ENCODE measurements at regions not wholly inside any gene's neighbourhood (a gene's known extent, or its start where the extent isn't known, plus 50 kb on each side); places are given as distances from the start of the nearest gene placed in this dataset.

DNA sequence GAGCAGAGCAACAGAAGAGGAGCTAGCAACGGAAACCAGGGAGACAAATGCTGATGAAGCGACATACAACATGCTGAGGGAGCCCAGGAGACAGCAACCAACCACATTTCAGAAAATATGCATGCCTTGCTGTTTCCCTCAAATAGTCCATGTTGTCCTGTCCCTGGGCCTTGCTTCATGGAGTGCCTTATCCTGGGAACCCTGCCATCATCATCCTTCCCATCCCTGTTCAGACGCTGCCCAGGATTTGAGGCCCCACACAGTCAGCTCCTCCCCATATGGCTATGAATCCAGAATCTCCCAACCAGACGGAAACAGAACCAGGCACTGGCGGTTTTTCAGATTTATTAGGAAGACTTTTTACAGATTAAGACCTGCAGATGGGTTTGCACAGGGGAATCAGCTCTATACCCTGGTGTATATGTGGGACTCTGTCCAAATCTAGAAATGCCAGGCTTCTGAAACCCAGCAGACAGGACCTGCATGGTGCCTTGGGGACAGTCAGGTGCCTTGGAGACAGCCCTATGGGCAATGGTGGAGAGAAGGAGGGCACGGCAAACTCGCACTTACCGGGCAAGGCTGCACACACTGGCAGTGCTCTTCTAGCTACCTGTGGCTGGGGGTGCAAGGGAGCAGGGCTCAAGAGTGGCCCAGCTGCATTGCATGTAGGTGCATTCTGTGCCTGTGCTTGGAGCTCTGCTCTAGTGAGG is 199.7 kb upstream of the MAMLD1 start:
- no peaks in the 10 kb centered on the region for H3K79me1 ChIP-seq (ENCODE audit: low read depth, low read length)
- no CpG with 5 or more reads among the region's 8 CpGs for WGBS, 2 donors (ENCODE audit: extremely low coverage in 2 of 2, insufficient read length in 2 of 2, insufficient replicate concordance in 1 of 2)

DNA sequence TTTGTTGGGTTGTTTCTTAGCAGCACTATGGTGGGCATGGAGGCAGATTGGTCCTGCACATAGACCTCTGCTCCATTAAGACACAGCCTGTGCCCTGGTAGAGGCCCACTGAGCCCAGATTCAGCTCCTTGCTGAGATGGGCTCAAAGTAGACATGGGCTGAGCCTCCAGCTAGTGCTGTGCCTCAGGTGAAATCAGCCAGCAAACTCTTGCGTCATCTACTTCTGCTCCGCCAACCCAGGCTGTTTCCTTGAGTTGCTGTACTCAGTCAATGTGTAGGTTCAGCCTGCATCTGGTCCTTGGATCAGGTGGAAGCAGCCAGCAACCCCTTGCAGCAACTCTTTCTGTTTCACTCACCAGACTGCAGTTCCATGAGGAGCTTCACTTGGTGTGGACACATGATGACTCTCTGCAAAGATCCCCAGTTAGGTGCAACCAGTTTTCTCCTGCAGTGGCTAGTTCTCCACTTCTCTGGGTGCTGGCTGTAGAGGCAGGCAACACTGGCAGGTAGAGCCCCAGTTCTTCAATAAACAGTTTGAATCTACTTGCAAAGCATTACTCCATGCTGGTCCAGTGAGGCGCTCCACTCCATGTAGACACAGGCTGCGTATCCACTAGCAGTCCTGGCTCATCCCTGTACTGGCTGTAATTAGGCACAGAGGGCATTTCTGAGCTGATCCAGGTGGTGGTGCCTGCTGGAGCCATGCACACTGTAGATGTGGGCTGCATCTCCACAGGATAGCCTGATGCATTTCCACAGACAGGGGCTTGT is 199.0 kb upstream of the MAMLD1 start:
- Histone ChIP-seq H3K79me1 (ENCODE audit: low read depth, low read length) (no peaks in the 10 kb centered on the region), H2AK5ac (ENCODE audit: low read depth, low read length) (no peak overlapping the region), H3K27ac (replicated peaks; ENCODE audit: low read length) (no peak overlapping the region), H2BK12ac (ENCODE audit: low read length) (no peak overlapping the region), H2BK15ac (ENCODE audit: low read length) (no peak overlapping the region), H2BK120ac (ENCODE audit: low read depth, low read length) (no peak overlapping the region), H4K91ac (ENCODE audit: low read depth, low read length, poor library complexity) (no peak overlapping the region), H2BK5ac (ENCODE audit: low read length) (no peak overlapping the region), H3K9me3 (replicated peaks in 1 of 2; ENCODE audit: control insufficient read depth in 2 of 2, insufficient read depth in 1 of 2, low read depth in 1 of 2, low read length in 2 of 2) (no peaks in the 10 kb centered on the region), H3K27me3 (ENCODE audit: control insufficient read depth in 3 of 3, insufficient read depth in 3 of 3, low read depth in 1 of 3, low read length in 3 of 3) (no peaks in the 10 kb centered on the region), H3K18ac (ENCODE audit: low read length) (no peak overlapping the region), H3K9ac (ENCODE audit: low read depth, low read length, poor library complexity) (no peak overlapping the region), H3K23ac (ENCODE audit: low read depth, low read length, poor library complexity) (no peak overlapping the region), H3K4me1 (ENCODE audit: control insufficient read depth in 2 of 2, insufficient read depth in 1 of 2, low read depth in 1 of 2, low read length in 2 of 2) (no peaks in the 10 kb centered on the region), H2AFZ (ENCODE audit: low read length) (no peak overlapping the region), H3K14ac (ENCODE audit: low read length) (no peak overlapping the region), H3K4me2 (ENCODE audit: insufficient read depth, low read length, poor library complexity, severe bottlenecking) (no peak overlapping the region), H4K8ac (ENCODE audit: low read depth, low read length) (no peak overlapping the region), H3K36me3 (replicated peaks in 1 of 2; ENCODE audit: control insufficient read depth in 2 of 2, insufficient read depth in 2 of 2, low read length in 2 of 2) (no peaks in the 10 kb centered on the region), H3K4me3 (ENCODE audit: low read length in 2 of 2) (no peak overlapping the region), H3K4ac (ENCODE audit: low read length) (no peak overlapping the region)
- DNase-seq (ENCODE audit: low spot score) = no peak
- WGBS, 2 donors (ENCODE audit: extremely low coverage in 2 of 2, insufficient read length in 2 of 2, insufficient replicate concordance in 1 of 2) = no CpG with 5 or more reads among the region's 4 CpGs

More for the DNA sequence above, 199.7 kb upstream of the MAMLD1 start:
- H3K4me2 ChIP-seq (ENCODE audit: insufficient read depth, low read length, poor library complexity, severe bottlenecking) = no peak overlapping the region
- H3K4me3 ChIP-seq (ENCODE audit: low read length in 2 of 2) = no peak overlapping the region
- no peak overlapping the region for H2AK5ac ChIP-seq (ENCODE audit: low read depth, low read length)
- H3K9me3 ChIP-seq (replicated peaks in 1 of 2; ENCODE audit: control insufficient read depth in 2 of 2, insufficient read depth in 1 of 2, low read depth in 1 of 2, low read length in 2 of 2) = no peaks in the 10 kb centered on the region
- H3K4me1 ChIP-seq (ENCODE audit: control insufficient read depth in 2 of 2, insufficient read depth in 1 of 2, low read depth in 1 of 2, low read length in 2 of 2) = no peaks in the 10 kb centered on the region
- no peak overlapping the region for H3K9ac ChIP-seq (ENCODE audit: low read depth, low read length, poor library complexity)
- no peak overlapping the region for H3K14ac ChIP-seq (ENCODE audit: low read length)
- H2BK120ac ChIP-seq (ENCODE audit: low read depth, low read length) = no peak overlapping the region
- H3K23ac ChIP-seq (ENCODE audit: low read depth, low read length, poor library complexity) = no peak overlapping the region
- no peaks in the 10 kb centered on the region for H3K36me3 ChIP-seq (replicated peaks in 1 of 2; ENCODE audit: control insufficient read depth in 2 of 2, insufficient read depth in 2 of 2, low read length in 2 of 2)
- no peak overlapping the region for H3K18ac ChIP-seq (ENCODE audit: low read length)
- DNase-seq (ENCODE audit: low spot score) = no peak
- no peak overlapping the region for H3K27ac ChIP-seq (replicated peaks; ENCODE audit: low read length)
- no peak overlapping the region for H2BK12ac ChIP-seq (ENCODE audit: low read length)
- H2AFZ ChIP-seq (ENCODE audit: low read length) = no peak overlapping the region
- no peak overlapping the region for H2BK15ac ChIP-seq (ENCODE audit: low read length)
- H4K91ac ChIP-seq (ENCODE audit: low read depth, low read length, poor library complexity) = no peak overlapping the region
- H3K4ac ChIP-seq (ENCODE audit: low read length) = no peak overlapping the region
- H2BK5ac ChIP-seq (ENCODE audit: low read length) = no peak overlapping the region
- H4K8ac ChIP-seq (ENCODE audit: low read depth, low read length) = no peak overlapping the region
- H3K27me3 ChIP-seq (ENCODE audit: control insufficient read depth in 3 of 3, insufficient read depth in 3 of 3, low read depth in 1 of 3, low read length in 3 of 3) = no peaks in the 10 kb centered on the region

- H2AFZ ChIP-seq (ENCODE audit: low read length) = no peak overlapping the region
- no peaks in the 10 kb centered on the region for H3K9me3 ChIP-seq (replicated peaks in 1 of 2; ENCODE audit: control insufficient read depth in 2 of 2, insufficient read depth in 1 of 2, low read depth in 1 of 2, low read length in 2 of 2)
- H2BK5ac ChIP-seq (ENCODE audit: low read length) = no peak overlapping the region
- H3K27me3 ChIP-seq (ENCODE audit: control insufficient read depth in 3 of 3, insufficient read depth in 3 of 3, low read depth in 1 of 3, low read length in 3 of 3) = no peaks in the 10 kb centered on the region
- no peak overlapping the region for H3K4me2 ChIP-seq (ENCODE audit: insufficient read depth, low read length, poor library complexity, severe bottlenecking)
- no peak overlapping the region for H3K23ac ChIP-seq (ENCODE audit: low read depth, low read length, poor library complexity)
- H3K14ac ChIP-seq (ENCODE audit: low read length) = no peak overlapping the region
- no peak overlapping the region for H2BK15ac ChIP-seq (ENCODE audit: low read length)
- no peak overlapping the region for H3K27ac ChIP-seq (replicated peaks; ENCODE audit: low read length)
- H3K4me3 ChIP-seq (ENCODE audit: low read length in 2 of 2) = no peak overlapping the region
- H3K4me1 ChIP-seq (ENCODE audit: control insufficient read depth in 2 of 2, insufficient read depth in 1 of 2, low read depth in 1 of 2, low read length in 2 of 2) = no peaks in the 10 kb centered on the region
- no peak overlapping the region for H4K8ac ChIP-seq (ENCODE audit: low read depth, low read length)
- WGBS, 2 donors (ENCODE audit: extremely low coverage in 2 of 2, insufficient read length in 2 of 2, insufficient replicate concordance in 1 of 2) = no CpG with 5 or more reads among the region's 4 CpGs
- H3K4ac ChIP-seq (ENCODE audit: low read length) = no peak overlapping the region
- no peak overlapping the region for H2AK5ac ChIP-seq (ENCODE audit: low read depth, low read length)
- no peaks in the 10 kb centered on the region for H3K36me3 ChIP-seq (replicated peaks in 1 of 2; ENCODE audit: control insufficient read depth in 2 of 2, insufficient read depth in 2 of 2, low read length in 2 of 2)
- H2BK120ac ChIP-seq (ENCODE audit: low read depth, low read length) = no peak overlapping the region
- H3K18ac ChIP-seq (ENCODE audit: low read length) = no peak overlapping the region
- H2BK12ac ChIP-seq (ENCODE audit: low read length) = no peak overlapping the region
- H3K9ac ChIP-seq (ENCODE audit: low read depth, low read length, poor library complexity) = no peak overlapping the region
- H4K91ac ChIP-seq (ENCODE audit: low read depth, low read length, poor library complexity) = no peak overlapping the region
- DNase-seq (ENCODE audit: low spot score) = no peak
- no peaks in the 10 kb centered on the region for H3K79me1 ChIP-seq (ENCODE audit: low read depth, low read length)
Observed at GRCh38 chrX:150164971-150165600, 198.0 kb upstream of the MAMLD1 start.

Measured in neuronal stem cell (in vitro differentiated cells).